ENCODE measurements at regions not wholly inside any gene's neighbourhood (a gene's known extent, or its start where the extent isn't known, plus 50 kb on each side); places are given as distances from the start of the nearest gene placed in this dataset.
A peak's percentile ranks its signal among the peaks of the same experiment; 100 is the strongest.

DNA sequence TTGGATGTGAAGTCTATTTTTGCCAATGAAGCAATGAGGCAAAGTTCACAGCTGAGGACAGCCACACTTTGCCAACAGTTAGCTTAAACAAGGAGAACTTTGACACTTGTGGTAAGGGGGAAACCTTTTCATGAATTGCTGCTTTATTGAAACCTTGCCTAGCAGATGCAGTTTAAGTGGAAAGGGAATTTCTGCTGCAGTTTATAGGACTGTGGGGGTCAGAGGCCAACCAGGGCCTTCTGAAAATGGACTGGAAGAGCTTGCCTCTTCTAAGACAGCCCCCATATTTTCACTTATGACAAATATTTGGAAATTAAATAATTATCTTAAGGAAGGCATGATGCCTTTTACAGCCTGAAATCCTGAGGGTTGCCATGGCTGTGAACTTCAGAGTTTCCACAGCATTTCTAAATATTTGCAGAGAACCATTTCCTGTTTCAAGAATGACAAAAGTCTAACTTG, 550.3 kb downstream of the RAB28 start (continued):
- TF ChIP-seq, protein P1, sequence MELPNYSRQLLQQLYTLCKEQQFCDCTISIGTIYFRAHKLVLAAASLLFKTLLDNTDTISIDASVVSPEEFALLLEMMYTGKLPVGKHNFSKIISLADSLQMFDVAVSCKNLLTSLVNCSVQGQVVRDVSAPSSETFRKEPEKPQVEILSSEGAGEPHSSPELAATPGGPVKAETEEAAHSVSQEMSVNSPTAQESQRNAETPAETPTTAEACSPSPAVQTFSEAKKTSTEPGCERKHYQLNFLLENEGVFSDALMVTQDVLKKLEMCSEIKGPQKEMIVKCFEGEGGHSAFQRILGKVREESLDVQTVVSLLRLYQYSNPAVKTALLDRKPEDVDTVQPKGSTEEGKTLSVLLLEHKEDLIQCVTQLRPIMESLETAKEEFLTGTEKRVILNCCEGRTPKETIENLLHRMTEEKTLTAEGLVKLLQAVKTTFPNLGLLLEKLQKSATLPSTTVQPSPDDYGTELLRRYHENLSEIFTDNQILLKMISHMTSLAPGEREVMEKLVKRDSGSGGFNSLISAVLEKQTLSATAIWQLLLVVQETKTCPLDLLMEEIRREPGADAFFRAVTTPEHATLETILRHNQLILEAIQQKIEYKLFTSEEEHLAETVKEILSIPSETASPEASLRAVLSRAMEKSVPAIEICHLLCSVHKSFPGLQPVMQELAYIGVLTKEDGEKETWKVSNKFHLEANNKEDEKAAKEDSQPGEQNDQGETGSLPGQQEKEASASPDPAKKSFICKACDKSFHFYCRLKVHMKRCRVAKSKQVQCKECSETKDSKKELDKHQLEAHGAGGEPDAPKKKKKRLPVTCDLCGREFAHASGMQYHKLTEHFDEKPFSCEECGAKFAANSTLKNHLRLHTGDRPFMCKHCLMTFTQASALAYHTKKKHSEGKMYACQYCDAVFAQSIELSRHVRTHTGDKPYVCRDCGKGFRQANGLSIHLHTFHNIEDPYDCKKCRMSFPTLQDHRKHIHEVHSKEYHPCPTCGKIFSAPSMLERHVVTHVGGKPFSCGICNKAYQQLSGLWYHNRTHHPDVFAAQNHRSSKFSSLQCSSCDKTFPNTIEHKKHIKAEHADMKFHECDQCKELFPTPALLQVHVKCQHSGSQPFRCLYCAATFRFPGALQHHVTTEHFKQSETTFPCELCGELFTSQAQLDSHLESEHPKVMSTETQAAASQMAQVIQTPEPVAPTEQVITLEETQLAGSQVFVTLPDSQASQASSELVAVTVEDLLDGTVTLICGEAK (IDR thresholded peaks at IDR 0.05): no peak
- TF ChIP-seq, protein P1 (CRISPR knock-in tag; IDR thresholded peaks at IDR 0.05): peak; percentile 83; the same call in 1 of the 2 replicates
- TF ChIP-seq ZBTB3 (CRISPR knock-in tag; IDR thresholded peaks at IDR 0.05; ENCODE audit: borderline replicate concordance, low read depth): no peak
- TF ChIP-seq, protein P2, sequence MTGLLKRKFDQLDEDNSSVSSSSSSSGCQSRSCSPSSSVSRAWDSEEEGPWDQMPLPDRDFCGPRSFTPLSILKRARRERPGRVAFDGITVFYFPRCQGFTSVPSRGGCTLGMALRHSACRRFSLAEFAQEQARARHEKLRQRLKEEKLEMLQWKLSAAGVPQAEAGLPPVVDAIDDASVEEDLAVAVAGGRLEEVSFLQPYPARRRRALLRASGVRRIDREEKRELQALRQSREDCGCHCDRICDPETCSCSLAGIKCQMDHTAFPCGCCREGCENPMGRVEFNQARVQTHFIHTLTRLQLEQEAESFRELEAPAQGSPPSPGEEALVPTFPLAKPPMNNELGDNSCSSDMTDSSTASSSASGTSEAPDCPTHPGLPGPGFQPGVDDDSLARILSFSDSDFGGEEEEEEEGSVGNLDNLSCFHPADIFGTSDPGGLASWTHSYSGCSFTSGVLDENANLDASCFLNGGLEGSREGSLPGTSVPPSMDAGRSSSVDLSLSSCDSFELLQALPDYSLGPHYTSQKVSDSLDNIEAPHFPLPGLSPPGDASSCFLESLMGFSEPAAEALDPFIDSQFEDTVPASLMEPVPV (CRISPR knock-in tag; IDR thresholded peaks at IDR 0.05): no peak
- no peak for TF ChIP-seq ZBTB1 (CRISPR knock-in tag; IDR thresholded peaks at IDR 0.05; ENCODE audit: borderline replicate concordance)
- TF ChIP-seq, protein P3, sequence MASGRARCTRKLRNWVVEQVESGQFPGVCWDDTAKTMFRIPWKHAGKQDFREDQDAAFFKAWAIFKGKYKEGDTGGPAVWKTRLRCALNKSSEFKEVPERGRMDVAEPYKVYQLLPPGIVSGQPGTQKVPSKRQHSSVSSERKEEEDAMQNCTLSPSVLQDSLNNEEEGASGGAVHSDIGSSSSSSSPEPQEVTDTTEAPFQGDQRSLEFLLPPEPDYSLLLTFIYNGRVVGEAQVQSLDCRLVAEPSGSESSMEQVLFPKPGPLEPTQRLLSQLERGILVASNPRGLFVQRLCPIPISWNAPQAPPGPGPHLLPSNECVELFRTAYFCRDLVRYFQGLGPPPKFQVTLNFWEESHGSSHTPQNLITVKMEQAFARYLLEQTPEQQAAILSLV (CRISPR knock-in tag; IDR thresholded peaks at IDR 0.05; ENCODE audit: borderline replicate concordance): no peak
- TF ChIP-seq ESRRA (CRISPR knock-in tag; IDR thresholded peaks at IDR 0.05; ENCODE audit: low read depth): no peak
- TF ChIP-seq, protein P4, sequence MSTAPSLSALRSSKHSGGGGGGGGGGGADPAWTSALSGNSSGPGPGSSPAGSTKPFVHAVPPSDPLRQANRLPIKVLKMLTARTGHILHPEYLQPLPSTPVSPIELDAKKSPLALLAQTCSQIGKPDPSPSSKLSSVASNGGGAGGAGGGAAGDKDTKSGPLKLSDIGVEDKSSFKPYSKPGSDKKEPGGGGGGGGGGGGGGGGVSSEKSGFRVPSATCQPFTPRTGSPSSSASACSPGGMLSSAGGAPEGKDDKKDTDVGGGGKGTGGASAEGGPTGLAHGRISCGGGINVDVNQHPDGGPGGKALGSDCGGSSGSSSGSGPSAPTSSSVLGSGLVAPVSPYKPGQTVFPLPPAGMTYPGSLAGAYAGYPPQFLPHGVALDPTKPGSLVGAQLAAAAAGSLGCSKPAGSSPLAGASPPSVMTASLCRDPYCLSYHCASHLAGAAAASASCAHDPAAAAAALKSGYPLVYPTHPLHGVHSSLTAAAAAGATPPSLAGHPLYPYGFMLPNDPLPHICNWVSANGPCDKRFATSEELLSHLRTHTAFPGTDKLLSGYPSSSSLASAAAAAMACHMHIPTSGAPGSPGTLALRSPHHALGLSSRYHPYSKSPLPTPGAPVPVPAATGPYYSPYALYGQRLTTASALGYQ (CRISPR knock-in tag; IDR thresholded peaks at IDR 0.05): peak; percentile 54; the same call in 1 of the 2 replicates
- TF ChIP-seq MATR3 (CRISPR knock-in tag; IDR thresholded peaks at IDR 0.05): no peak
- TF ChIP-seq, protein P5, sequence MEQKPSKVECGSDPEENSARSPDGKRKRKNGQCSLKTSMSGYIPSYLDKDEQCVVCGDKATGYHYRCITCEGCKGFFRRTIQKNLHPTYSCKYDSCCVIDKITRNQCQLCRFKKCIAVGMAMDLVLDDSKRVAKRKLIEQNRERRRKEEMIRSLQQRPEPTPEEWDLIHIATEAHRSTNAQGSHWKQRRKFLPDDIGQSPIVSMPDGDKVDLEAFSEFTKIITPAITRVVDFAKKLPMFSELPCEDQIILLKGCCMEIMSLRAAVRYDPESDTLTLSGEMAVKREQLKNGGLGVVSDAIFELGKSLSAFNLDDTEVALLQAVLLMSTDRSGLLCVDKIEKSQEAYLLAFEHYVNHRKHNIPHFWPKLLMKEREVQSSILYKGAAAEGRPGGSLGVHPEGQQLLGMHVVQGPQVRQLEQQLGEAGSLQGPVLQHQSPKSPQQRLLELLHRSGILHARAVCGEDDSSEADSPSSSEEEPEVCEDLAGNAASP (CRISPR knock-in tag; IDR thresholded peaks at IDR 0.05; ENCODE audit: borderline replicate concordance): peak; percentile 96
- no peak for TF ChIP-seq U2AF2 (IDR thresholded peaks at IDR 0.05; ENCODE audit: low read depth, low read length)
- TF ChIP-seq, protein P6, sequence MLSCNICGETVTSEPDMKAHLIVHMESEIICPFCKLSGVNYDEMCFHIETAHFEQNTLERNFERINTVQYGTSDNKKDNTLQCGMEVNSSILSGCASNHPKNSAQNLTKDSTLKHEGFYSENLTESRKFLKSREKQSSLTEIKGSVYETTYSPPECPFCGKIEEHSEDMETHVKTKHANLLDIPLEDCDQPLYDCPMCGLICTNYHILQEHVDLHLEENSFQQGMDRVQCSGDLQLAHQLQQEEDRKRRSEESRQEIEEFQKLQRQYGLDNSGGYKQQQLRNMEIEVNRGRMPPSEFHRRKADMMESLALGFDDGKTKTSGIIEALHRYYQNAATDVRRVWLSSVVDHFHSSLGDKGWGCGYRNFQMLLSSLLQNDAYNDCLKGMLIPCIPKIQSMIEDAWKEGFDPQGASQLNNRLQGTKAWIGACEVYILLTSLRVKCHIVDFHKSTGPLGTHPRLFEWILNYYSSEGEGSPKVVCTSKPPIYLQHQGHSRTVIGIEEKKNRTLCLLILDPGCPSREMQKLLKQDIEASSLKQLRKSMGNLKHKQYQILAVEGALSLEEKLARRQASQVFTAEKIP (CRISPR knock-in tag; IDR thresholded peaks at IDR 0.05; ENCODE audit: borderline replicate concordance): no peak

All from HepG2 (cell line).